ENCODE measurements at regions not wholly inside any gene's neighbourhood (a gene's known extent, or its start where the extent isn't known, plus 50 kb on each side); places are given as distances from the start of the nearest gene placed in this dataset.

DNA sequence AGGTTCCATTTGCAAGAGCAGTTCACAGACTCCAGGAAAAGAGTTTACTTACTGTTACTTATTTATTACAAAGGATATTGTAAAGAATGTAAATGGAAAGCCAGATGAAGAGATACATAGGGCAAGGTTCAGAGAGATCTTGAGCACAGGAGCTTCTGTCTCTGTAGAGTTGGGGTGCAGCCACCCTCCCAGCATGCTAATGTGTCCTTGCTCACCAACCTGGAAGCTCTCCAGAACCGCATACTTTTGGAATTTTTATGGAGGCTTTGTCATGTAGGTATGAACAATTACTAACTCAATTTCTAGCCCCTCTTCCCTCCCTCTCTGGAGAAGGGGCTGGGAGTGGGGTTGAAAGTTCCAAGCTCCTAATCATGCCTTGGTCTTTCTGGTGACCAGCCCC is 857.2 kb downstream of the RPA4 start:
- Histone ChIP-seq H3K4me1 (ENCODE audit: low read depth) (no peaks in the 10 kb centered on the region), H3K36me3 (ENCODE audit: low read depth) (no peaks in the 10 kb centered on the region), H3K4me3 (no peak overlapping the region), H3K9me3 (no peaks in the 10 kb centered on the region)
- TF ChIP-seq, protein P1, sequence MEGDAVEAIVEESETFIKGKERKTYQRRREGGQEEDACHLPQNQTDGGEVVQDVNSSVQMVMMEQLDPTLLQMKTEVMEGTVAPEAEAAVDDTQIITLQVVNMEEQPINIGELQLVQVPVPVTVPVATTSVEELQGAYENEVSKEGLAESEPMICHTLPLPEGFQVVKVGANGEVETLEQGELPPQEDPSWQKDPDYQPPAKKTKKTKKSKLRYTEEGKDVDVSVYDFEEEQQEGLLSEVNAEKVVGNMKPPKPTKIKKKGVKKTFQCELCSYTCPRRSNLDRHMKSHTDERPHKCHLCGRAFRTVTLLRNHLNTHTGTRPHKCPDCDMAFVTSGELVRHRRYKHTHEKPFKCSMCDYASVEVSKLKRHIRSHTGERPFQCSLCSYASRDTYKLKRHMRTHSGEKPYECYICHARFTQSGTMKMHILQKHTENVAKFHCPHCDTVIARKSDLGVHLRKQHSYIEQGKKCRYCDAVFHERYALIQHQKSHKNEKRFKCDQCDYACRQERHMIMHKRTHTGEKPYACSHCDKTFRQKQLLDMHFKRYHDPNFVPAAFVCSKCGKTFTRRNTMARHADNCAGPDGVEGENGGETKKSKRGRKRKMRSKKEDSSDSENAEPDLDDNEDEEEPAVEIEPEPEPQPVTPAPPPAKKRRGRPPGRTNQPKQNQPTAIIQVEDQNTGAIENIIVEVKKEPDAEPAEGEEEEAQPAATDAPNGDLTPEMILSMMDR (IDR thresholded peaks at IDR 0.05) = no peak
- intact Hi-C loops (cut with DNase I, micrococcal nuclease) = no loop called here
- DNase-seq (no peak), ATAC-seq (no peak)

DNA sequence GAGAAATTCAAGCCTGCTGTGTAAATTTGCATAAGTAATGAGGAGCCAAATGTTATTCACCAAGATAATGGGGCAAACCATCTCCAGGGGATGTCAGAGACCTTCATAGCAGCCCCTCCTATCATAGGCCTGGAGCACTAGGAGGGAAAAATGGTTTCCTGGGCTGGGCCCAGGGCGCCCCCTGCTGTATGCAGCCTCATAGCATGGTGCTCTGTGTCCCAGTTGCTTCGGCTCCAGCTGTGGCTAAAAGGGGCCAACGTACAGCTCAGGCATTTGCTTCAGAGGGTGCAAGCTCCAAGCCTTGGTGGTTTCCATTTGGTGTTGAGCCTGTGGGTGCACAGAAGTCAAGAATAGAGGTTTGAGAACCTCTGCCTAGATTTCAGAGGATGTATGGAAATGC is 859.3 kb downstream of the RPA4 start:
- Histone ChIP-seq H3K36me3 (ENCODE audit: low read depth) (no peaks in the 10 kb centered on the region), H3K9me3 (no peaks in the 10 kb centered on the region), H3K4me1 (ENCODE audit: low read depth) (no peaks in the 10 kb centered on the region), H3K4me3 (no peak overlapping the region)
- ATAC-seq = peak; percentile 43
- DNase-seq = peak in 2 of 3 donors; percentile 17 to 32
- intact Hi-C loops (cut with DNase I, micrococcal nuclease) = no loop called here
- TF ChIP-seq, protein P1 (IDR thresholded peaks at IDR 0.05) = no peak

DNA sequence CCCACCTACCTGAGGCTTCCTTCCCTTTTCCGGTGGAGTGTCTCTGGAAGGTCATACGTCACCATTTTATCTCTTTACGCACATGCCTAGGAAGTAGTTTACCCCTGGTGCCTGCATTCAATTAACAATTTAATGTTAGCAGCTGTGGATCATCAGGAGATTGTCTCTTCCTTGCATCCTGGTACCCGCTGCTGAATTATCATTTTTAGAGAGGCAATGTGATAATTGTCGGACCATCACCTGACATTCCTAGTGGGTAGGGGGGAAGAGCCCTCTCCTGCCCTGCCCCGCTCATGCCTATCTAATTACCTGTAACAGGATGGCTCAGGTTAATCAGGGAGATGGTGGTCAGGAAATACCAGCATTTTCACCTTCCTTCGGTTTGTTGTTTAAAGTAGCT is 863.6 kb downstream of the RPA4 start:
- Histone ChIP-seq H3K36me3 (ENCODE audit: low read depth) (no peaks in the 10 kb centered on the region), H3K4me1 (ENCODE audit: low read depth) (no peaks in the 10 kb centered on the region), H3K9me3 (no peaks in the 10 kb centered on the region), H3K4me3 (no peak overlapping the region)
- intact Hi-C loops (cut with DNase I, micrococcal nuclease) = no loop called here
- DNase-seq (no peak), ATAC-seq (no peak)
- TF ChIP-seq, protein P1 (IDR thresholded peaks at IDR 0.05) = no peak

DNA sequence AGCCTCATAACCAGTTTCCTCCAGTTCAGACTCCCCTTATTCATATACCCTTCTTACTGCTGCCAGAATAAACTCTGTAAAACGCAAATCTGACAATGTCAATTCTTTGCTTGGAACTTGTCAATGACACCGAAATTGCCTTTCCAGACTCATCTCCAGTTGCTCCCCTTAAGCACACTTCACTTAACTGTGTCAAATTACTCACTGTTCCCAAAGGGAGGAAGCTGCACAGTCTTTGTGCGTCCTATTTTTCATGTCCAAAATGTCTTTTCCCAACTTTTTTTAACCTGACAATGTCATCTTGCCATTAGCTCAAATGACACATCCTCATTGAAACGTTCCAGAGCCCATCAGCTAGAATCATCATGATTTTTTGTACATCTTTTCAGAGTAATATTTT is 867.3 kb downstream of the RPA4 start:
- no peaks in the 10 kb centered on the region for H3K36me3 ChIP-seq (ENCODE audit: low read depth)
- no peaks in the 10 kb centered on the region for H3K4me1 ChIP-seq (ENCODE audit: low read depth)
- no peak overlapping the region for H3K4me3 ChIP-seq
- TF ChIP-seq, protein P1 (IDR thresholded peaks at IDR 0.05) = no peak
- DNase-seq = no peak
- no peak for ATAC-seq
- intact Hi-C loops (cut with DNase I, micrococcal nuclease) = no loop called here
- H3K9me3 ChIP-seq = no peaks in the 10 kb centered on the region

DNA sequence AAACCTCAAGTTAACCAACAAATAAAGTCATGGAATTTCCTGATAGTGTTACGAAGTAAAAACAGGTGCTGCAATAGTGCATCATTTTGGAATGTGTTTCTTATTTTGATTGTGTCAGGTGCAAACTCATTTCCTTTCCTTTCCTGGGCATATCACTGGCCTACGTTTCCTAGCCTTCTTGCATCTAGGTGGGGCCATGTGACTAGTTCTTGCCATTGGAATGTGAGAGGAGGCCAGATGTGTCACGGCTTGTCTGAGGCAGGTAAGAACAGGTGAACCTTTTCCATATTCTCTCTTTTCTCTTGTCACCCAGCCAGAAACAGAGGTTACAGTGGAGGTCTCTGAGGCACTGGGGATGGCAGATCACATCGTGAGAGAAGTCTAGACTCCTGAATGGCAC is 868.0 kb downstream of the RPA4 start:
- intact Hi-C loops (cut with DNase I, micrococcal nuclease) = no loop called here
- ATAC-seq = no peak

More for the DNA sequence above, 868.0 kb downstream of the RPA4 start:
- H3K36me3 ChIP-seq (ENCODE audit: low read depth) = no peaks in the 10 kb centered on the region
- no peaks in the 10 kb centered on the region for H3K9me3 ChIP-seq
- H3K4me3 ChIP-seq = no peak overlapping the region
- H3K4me1 ChIP-seq (ENCODE audit: low read depth) = no peaks in the 10 kb centered on the region
- no peak for DNase-seq
- TF ChIP-seq, protein P1 (IDR thresholded peaks at IDR 0.05) = no peak
